Upper lobe of left lung (tissue), 6 donors: ENCODE measurements at regions not wholly inside any gene's neighbourhood (a gene's known extent, or its start where the extent isn't known, plus 50 kb on each side); places are given as distances from the start of the nearest gene placed in this dataset.

ENCODE experiments used
- ATAC-seq, 2 donors: fragments of 200-7000 bp; cut with Tn5 transposase; one replicate each; pipeline ENCODE4 v1.9.1; 2022; ENCODE audit warnings: mild to moderate bottlenecking in 2 of 2, moderate library complexity in 2 of 2; ENCODE audit not compliant: low FRiP score in 2 of 2
- DNase-seq, 2 donors: peaks; one replicate each; pipeline ENCODE4 v3.0.0-alpha.2; 2019 to 2020
- H3K27ac ChIP-seq, 4 donors: fragments of 200-600 bp; sonication (generic); one replicate each; pipeline ENCODE4 v1.5.1; 2016 to 2019
- H3K27me3 ChIP-seq, 4 donors: fragments of 200-600 bp; sonication (generic); one replicate each; pipeline ENCODE4 v1.5.1; 2017 to 2019
- H3K36me3 ChIP-seq, 4 donors: fragments of 200-600 bp; sonication (generic); one replicate each; pipeline ENCODE4 v1.5.1; 2016 to 2019
- H3K4me1 ChIP-seq, 4 donors: fragments of 200-600 bp; sonication (generic); one replicate each; pipeline ENCODE4 v1.5.1; 2018 to 2019
- H3K4me3 ChIP-seq, 4 donors: fragments of 200-600 bp; sonication (generic); one replicate each; pipeline ENCODE4 v1.5.1; 2017 to 2019; ENCODE audit warnings: mild to moderate bottlenecking in 2 of 4, moderate library complexity in 1 of 4
- H3K9me3 ChIP-seq, 4 donors: fragments of 200-600 bp; sonication (generic); one replicate each; pipeline ENCODE4 v1.5.1; 2018 to 2019
- EP300 ChIP-seq, 4 donors: sonication (generic); formaldehyde crosslinking; IDR thresholded peaks; one replicate each; pipeline ENCODE4 v1.5.1; 2017; ENCODE audit warnings: antibody characterized with exemption in 4 of 4, control low read depth in 2 of 4
- POLR2A ChIP-seq, 4 donors: fragments of 450-650 bp; IDR thresholded peaks; one replicate each; pipeline ENCODE4 v1.5.1; 2016 to 2017; ENCODE audit warnings: antibody characterized with exemption in 4 of 4, mild to moderate bottlenecking in 2 of 4
- POLR2AphosphoS5 ChIP-seq, 2 donors: sonication (generic); formaldehyde crosslinking; IDR thresholded peaks; one replicate each; pipeline ENCODE4 v1.5.1; 2017; ENCODE audit warnings: antibody characterized with exemption in 2 of 2
- WGBS, 2 donors: methylation state at CpG; one replicate each; pipeline ENCODE4 v1.1.5; 2017 to 2018; 5-methylcytosine and 5-hydroxymethylcytosine counted together
- TF ChIP-seq, protein P1 (sequence below), 6 experiments: fragments of 450-650 bp in 4 of 6; fragments of 200-600 bp in 2 of 6; sonication (generic) in 2 of 6; IDR thresholded peaks; one replicate each; pipeline ENCODE4 v1.5.1; 2016 to 2019; ENCODE audit warnings: antibody characterized with exemption in 6 of 6
- donor health status: DM: no; HTN: no; CAD: no; lungs with moderate emphysema.
- donor health status: DM: no; HTN: yes; CAD: no; lungs with severe emphysema.

- Histone ChIP-seq H3K36me3 (no peaks in the 10 kb centered on the region), H3K4me3 (peak overlapping the region in 3 of 4 donors; percentile 33 to 41 (median 35)), H3K4me1 (peaks cover 0 to 11% (median 5%) of the 10 kb centered on the region in 4 donors), H3K27me3 (peaks cover 0 to 8% (median 2%) of the 10 kb centered on the region in 4 donors), H3K9me3 (no peaks in the 10 kb centered on the region), H3K27ac (no peak overlapping the region)
- peak; percentile 43 to 66 for ATAC-seq
- WGBS, 2 donors = 3 to 4% methylated on average over 5 to 24 of the region's 24 CpGs
- TF ChIP-seq POLR2A (IDR thresholded peaks at IDR 0.05) (no peak), POLR2AphosphoS5 (IDR thresholded peaks at IDR 0.05) (no peak), EP300 (IDR thresholded peaks at IDR 0.05) (no peak)
- TF ChIP-seq, protein P1, sequence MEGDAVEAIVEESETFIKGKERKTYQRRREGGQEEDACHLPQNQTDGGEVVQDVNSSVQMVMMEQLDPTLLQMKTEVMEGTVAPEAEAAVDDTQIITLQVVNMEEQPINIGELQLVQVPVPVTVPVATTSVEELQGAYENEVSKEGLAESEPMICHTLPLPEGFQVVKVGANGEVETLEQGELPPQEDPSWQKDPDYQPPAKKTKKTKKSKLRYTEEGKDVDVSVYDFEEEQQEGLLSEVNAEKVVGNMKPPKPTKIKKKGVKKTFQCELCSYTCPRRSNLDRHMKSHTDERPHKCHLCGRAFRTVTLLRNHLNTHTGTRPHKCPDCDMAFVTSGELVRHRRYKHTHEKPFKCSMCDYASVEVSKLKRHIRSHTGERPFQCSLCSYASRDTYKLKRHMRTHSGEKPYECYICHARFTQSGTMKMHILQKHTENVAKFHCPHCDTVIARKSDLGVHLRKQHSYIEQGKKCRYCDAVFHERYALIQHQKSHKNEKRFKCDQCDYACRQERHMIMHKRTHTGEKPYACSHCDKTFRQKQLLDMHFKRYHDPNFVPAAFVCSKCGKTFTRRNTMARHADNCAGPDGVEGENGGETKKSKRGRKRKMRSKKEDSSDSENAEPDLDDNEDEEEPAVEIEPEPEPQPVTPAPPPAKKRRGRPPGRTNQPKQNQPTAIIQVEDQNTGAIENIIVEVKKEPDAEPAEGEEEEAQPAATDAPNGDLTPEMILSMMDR (IDR thresholded peaks at IDR 0.05) = no peak
- peak; percentile 56 to 58 for DNase-seq
These were observed 918.0 kb downstream of the AACS start for GRCh38 chr12:125983094-125983783.

DNA sequence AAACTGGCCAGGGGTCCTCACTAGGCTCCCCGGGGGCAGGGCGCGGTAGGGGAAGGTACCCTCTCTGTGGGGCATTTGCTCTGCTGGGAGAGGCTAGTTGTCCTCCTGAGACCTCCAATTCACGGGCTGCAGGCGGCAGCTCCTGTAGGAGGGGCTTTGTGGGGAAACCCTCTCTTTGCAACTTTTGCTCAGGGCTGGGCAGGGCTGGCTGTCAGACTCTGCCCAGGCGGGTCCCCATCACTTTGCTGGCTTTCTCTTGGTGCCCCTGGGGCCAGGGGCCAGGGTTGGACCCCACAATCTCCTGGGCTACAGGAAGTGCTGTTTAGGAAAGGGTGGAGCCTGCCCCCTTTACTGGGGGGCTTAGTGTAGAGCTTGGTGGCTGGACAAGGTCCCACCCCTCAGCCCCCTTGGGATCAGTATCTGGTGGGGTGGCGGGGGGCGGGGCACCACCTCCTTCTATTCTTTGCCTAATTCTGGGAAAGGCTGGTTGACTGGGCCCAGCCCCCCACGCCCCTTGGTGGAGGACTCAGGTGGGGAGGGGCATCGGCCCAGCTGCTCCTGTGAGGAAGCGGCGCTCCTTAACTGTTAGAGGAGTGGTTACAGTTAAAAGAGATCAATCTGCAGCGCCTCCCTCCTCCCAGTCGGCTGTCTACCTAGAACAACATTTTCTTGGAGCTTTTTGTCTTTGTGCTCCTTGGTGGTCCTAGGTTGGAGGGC, 918.7 kb downstream of the AACS start:
- TF ChIP-seq POLR2AphosphoS5 (IDR thresholded peaks at IDR 0.05) (no peak), EP300 (IDR thresholded peaks at IDR 0.05) (no peak), POLR2A (IDR thresholded peaks at IDR 0.05) (no peak)
- TF ChIP-seq, protein P1 (IDR thresholded peaks at IDR 0.05) = no peak
- no peaks in the 10 kb centered on the region for H3K36me3 ChIP-seq
- H3K27me3 ChIP-seq = peaks cover 0 to 8% (median 2%) of the 10 kb centered on the region in 4 donors
- DNase-seq = peak in 1 of 2 donors; percentile 33
- H3K4me3 ChIP-seq = peak overlapping the region in 3 of 4 donors; percentile 33 to 41 (median 35)
- peak; percentile 7 to 30 for ATAC-seq
- no peak overlapping the region for H3K27ac ChIP-seq
- no peaks in the 10 kb centered on the region for H3K9me3 ChIP-seq
- 2 to 7% methylated on average over 4 to 9 of the region's 14 CpGs for WGBS, 2 donors
- H3K4me1 ChIP-seq = peaks cover 0 to 11% (median 5%) of the 10 kb centered on the region in 4 donors

GRCh38 chr12:125988545-125988944, 923.3 kb downstream of the AACS start:
- TF ChIP-seq EP300 (IDR thresholded peaks at IDR 0.05) = no peak
- TF ChIP-seq, protein P1 (IDR thresholded peaks at IDR 0.05) = no peak
- no peak for TF ChIP-seq POLR2A (IDR thresholded peaks at IDR 0.05)
- Histone ChIP-seq H3K4me1 (peaks cover 0 to 7% (median 5%) of the 10 kb centered on the region in 4 donors), H3K27ac (no peak overlapping the region), H3K36me3 (no peaks in the 10 kb centered on the region), H3K27me3 (peaks cover 0 to 7% (median 1%) of the 10 kb centered on the region in 4 donors), H3K9me3 (no peaks in the 10 kb centered on the region), H3K4me3 (no peak overlapping the region)
- no peak for DNase-seq
- ATAC-seq = no peak
- 89 to 91% methylated on average over 4 of the region's 4 CpGs for WGBS, 2 donors

DNA sequence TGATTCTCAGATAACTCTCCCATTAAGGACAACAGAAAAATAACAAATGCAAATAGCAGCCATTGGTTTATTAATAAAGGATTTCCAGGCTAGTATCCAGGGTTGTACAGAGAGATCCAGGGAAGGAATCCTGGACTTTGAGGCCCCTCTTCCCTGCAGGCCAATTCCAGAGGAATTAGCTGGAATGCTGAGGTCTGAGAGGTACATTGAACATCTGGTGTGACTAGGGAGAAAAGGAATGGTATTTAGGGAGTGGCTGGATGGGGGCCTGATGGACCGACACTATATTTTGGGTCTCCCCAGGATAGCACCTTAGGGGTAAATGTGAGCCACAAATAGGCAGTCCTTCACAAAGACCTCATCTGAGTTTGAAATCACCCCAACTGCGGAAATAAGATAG, 924.5 kb downstream of the AACS start:
- Histone ChIP-seq H3K4me3 (no peak overlapping the region), H3K4me1 (no peaks in the 10 kb centered on the region), H3K36me3 (no peaks in the 10 kb centered on the region), H3K27me3 (no peaks in the 10 kb centered on the region), H3K27ac (no peak overlapping the region), H3K9me3 (no peaks in the 10 kb centered on the region)
- no peak for ATAC-seq
- 81 to 87% methylated on average over 2 of the region's 2 CpGs for WGBS, 2 donors
- DNase-seq = no peak
- no peak for TF ChIP-seq POLR2A (IDR thresholded peaks at IDR 0.05)
- TF ChIP-seq, protein P1 (IDR thresholded peaks at IDR 0.05) = no peak
- TF ChIP-seq POLR2AphosphoS5 (IDR thresholded peaks at IDR 0.05) = no peak
- no peak for TF ChIP-seq EP300 (IDR thresholded peaks at IDR 0.05)
